Stimulated activated naive CD8-positive, alpha-beta T cell treated with anti-CD3 and anti-CD28 coated beads, Interleukin-15, amount 100 ng/mL, for 72 hours (primary cell): ENCODE measurements at regions not wholly inside any gene's neighbourhood (a gene's known extent, or its start where the extent isn't known, plus 50 kb on each side); places are given as distances from the start of the nearest gene placed in this dataset.

ENCODE experiments used
- ATAC-seq: fragments of 150-1000 bp; cut with Tn5 transposase; 2 replicates; pipeline ENCODE4 v1.10.0; 2021; ENCODE audit warnings: mild to moderate bottlenecking, moderate library complexity
- DNase-seq, 2 donors: peaks; one replicate each; pipeline ENCODE4 v3.0.0; 2021 to 2022
- H3K27ac Mint-ChIP-seq, 2 donors: one replicate each; pipeline ENCODE4 v1.8.0; 2022; ENCODE audit warnings: mild to moderate bottlenecking in 2 of 2, mixed read lengths in 2 of 2, moderate library complexity in 2 of 2
- H3K27me3 Mint-ChIP-seq: one replicate; pipeline ENCODE4 v1.8.0; 2022; ENCODE audit warnings: mixed read lengths
- H3K4me1 Mint-ChIP-seq: one replicate; pipeline ENCODE4 v1.8.0; 2022; ENCODE audit warnings: mild to moderate bottlenecking, mixed read lengths
- H3K4me3 Mint-ChIP-seq, 2 donors: one replicate each; pipeline ENCODE4 v1.8.0; 2022; ENCODE audit warnings: mild to moderate bottlenecking in 2 of 2, mixed read lengths in 2 of 2, moderate library complexity in 1 of 2
- H3K9me3 Mint-ChIP-seq, 2 donors: one replicate each; pipeline ENCODE4 v1.8.0; 2022; ENCODE audit warnings: mixed read lengths in 2 of 2

DNA sequence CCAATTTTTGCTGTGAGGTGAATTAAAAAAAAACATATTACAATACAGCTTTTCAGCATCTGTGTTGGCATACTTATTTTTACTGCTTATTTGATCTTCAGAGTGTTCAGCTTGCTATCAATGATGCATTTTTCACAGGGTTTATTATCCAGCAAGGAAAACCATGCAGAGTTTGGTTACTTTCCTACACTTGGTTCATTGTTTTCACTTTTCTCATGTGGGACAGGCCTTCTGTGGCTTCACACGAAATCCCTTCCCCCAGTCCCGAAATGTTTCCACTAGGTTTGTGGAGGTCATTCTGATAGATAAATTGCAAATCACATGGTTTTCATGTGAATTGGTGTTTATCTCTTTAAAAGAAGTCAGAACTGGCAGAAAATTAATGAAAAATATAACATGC is 205.8 kb downstream of the SPCS3 start:
- Mint-ChIP-seq H3K27me3 (peaks cover 6% of the 10 kb centered on the region), H3K27ac (no peak overlapping the region), H3K9me3 (peaks cover 6 to 8% of the 10 kb centered on the region in 2 donors)

GRCh38 chr4:176526704-176527103 is 206.9 kb downstream of the SPCS3 start:
- no peak for ATAC-seq
- H3K4me1 Mint-ChIP-seq = no peaks in the 10 kb centered on the region
- peaks cover 6% of the 10 kb centered on the region for H3K27me3 Mint-ChIP-seq

More for the DNA sequence above, 205.8 kb downstream of the SPCS3 start:
- no peak for DNase-seq
- H3K4me3 Mint-ChIP-seq = no peak overlapping the region
- no peak for ATAC-seq
- no peaks in the 10 kb centered on the region for H3K4me1 Mint-ChIP-seq

GRCh38 chr4:176529574-176529973 is 209.8 kb downstream of the SPCS3 start:
- Mint-ChIP-seq H3K4me3 (no peak overlapping the region), H3K27me3 (peaks cover 6% of the 10 kb centered on the region), H3K4me1 (no peaks in the 10 kb centered on the region), H3K27ac (no peak overlapping the region), H3K9me3 (no peaks in the 10 kb centered on the region)
- no peak for ATAC-seq
- no peak for DNase-seq

More at GRCh38 chr4:176526704-176527103, 206.9 kb downstream of the SPCS3 start:
- Mint-ChIP-seq H3K4me3 (no peak overlapping the region), H3K9me3 (peaks cover 6 to 8% of the 10 kb centered on the region in 2 donors), H3K27ac (no peak overlapping the region)
- no peak for DNase-seq

DNA sequence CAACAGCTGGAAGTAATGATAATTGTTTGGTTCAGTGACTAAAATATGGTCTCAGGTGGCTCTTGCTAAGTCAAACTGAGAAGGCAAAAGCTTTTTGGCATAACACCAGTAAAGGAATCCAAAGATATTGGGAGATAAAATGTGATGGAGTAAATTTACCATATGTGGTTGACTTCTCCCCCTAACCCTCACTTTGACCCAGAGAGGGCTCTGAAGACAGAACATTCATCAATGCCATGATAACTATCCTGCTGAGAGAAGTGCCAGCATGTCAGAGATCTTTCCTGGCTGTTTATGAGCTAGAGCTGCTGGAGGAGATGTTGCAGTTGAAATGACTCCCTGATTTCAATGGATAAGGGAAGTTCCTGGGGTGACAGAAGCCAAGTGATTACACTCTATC is 213.4 kb downstream of the SPCS3 start:
- ATAC-seq = no peak
- Mint-ChIP-seq H3K9me3 (no peaks in the 10 kb centered on the region), H3K4me3 (no peak overlapping the region), H3K27me3 (peaks cover 6% of the 10 kb centered on the region), H3K27ac (no peak overlapping the region), H3K4me1 (no peaks in the 10 kb centered on the region)
- DNase-seq = no peak

- Mint-ChIP-seq H3K27me3 (peaks cover 6% of the 10 kb centered on the region), H3K27ac (no peak overlapping the region), H3K4me1 (no peaks in the 10 kb centered on the region), H3K9me3 (no peaks in the 10 kb centered on the region), H3K4me3 (no peak overlapping the region)
- DNase-seq (no peak), ATAC-seq (no peak)
Measured at GRCh38 chr4:176534566-176534965, 214.8 kb downstream of the SPCS3 start.

DNA sequence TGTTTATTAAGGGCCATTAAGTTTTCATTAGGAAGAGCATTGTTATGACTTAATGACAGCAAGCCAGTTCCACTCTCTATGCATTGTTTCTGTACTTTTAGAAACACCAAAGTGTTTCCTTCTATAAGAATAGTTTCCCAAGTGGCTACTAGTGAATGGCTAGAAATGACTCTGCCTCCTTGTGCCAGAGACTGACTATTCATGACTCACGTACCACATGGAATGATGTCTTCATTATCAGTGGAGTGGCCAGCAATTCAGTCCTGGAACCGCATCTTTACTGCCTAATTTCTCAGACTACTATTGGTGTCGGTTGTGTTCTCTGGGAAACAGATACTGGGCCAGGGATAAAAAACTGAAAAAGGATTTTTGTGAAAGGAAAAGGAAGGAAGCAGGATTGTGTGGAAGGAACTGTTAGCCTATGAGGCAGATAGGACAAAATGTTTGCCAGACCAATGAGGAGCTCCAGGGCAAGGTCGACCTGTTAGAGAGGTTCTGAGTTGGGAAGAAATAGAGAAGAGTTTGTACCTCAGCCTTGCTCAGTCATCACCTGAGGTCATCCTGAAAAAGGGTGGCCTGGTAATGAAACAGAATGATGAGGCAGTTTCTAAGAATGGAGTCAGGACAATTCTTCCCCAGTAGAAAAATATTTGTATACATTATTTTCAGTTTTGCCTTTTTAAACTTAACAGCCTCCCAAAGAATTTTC is 218.6 kb downstream of the SPCS3 start:
- DNase-seq = no peak
- Mint-ChIP-seq H3K27me3 (no peaks in the 10 kb centered on the region), H3K4me3 (no peak overlapping the region), H3K9me3 (no peaks in the 10 kb centered on the region), H3K27ac (no peak overlapping the region), H3K4me1 (no peaks in the 10 kb centered on the region)
- ATAC-seq = no peak

- ATAC-seq (no peak), DNase-seq (no peak)
- Mint-ChIP-seq H3K27ac (no peak overlapping the region), H3K27me3 (no peaks in the 10 kb centered on the region), H3K4me1 (no peaks in the 10 kb centered on the region), H3K9me3 (no peaks in the 10 kb centered on the region), H3K4me3 (no peak overlapping the region)
Measured at GRCh38 chr4:176539091-176539784, 219.5 kb downstream of the SPCS3 start.

DNA sequence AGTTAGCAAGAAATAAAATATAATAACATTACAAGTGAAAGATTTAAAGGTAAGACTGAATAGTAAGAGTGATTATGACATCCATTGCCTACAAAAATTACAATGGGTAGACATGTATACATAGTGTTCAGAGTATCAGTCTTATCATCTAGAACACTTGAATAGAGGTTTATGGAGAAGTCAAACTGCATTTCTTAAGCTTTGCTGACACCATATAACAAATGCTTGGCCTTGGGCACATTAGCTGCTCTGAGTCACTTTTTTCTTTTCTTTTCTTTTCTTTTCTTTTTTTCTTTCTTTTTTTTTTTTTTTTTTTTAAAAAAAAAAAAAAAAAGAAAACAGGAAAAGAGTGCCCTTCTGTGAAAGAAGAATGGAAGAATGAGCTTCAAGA is 220.0 kb downstream of the SPCS3 start:
- no peak for ATAC-seq
- Mint-ChIP-seq H3K27me3 (no peaks in the 10 kb centered on the region), H3K27ac (no peak overlapping the region), H3K9me3 (no peaks in the 10 kb centered on the region), H3K4me3 (no peak overlapping the region), H3K4me1 (no peaks in the 10 kb centered on the region)
- DNase-seq = no peak

- DNase-seq = no peak
- no peak for ATAC-seq
- H3K9me3 Mint-ChIP-seq = no peaks in the 10 kb centered on the region
- H3K27me3 Mint-ChIP-seq = no peaks in the 10 kb centered on the region
- H3K4me1 Mint-ChIP-seq = no peaks in the 10 kb centered on the region
- H3K4me3 Mint-ChIP-seq = no peak overlapping the region
- no peak overlapping the region for H3K27ac Mint-ChIP-seq
Measured at GRCh38 chr4:176540814-176541213, 221.0 kb downstream of the SPCS3 start.

DNA sequence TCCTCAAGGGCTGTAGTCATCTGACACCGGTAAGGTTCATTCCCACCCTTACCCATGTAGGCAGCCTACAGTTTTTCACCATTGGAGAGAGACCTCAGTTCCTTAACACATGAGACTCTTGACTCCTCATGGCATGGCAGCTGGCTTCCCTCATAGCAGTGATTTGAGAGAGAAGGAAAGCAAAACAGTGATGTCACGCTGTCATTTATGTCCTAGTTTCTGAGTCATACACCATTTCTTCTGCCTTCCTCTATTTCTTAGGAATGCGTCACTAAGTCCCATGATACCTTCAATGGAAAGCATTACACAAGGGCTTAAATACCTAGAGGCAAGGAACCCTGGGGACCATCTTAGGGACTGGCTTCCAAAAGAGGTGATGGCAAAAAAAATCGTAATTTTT is 226.1 kb downstream of the SPCS3 start:
- ATAC-seq = no peak
- H3K27ac Mint-ChIP-seq = no peak overlapping the region
- no peak for DNase-seq
- no peaks in the 10 kb centered on the region for H3K4me1 Mint-ChIP-seq
- H3K4me3 Mint-ChIP-seq = no peak overlapping the region
- H3K27me3 Mint-ChIP-seq = no peaks in the 10 kb centered on the region
- H3K9me3 Mint-ChIP-seq = no peaks in the 10 kb centered on the region

- DNase-seq (no peak), ATAC-seq (no peak)
Measured at GRCh38 chr4:176546975-176547374, 227.2 kb downstream of the SPCS3 start.

GRCh38 chr4:176548571-176548970 is 228.8 kb downstream of the SPCS3 start:
- ATAC-seq = no peak
- H3K4me3 Mint-ChIP-seq = no peak overlapping the region
- no peak for DNase-seq
- H3K27me3 Mint-ChIP-seq = no peaks in the 10 kb centered on the region
- H3K27ac Mint-ChIP-seq = no peak overlapping the region
- no peaks in the 10 kb centered on the region for H3K4me1 Mint-ChIP-seq
- peaks cover 0 to 7% of the 10 kb centered on the region in 2 donors for H3K9me3 Mint-ChIP-seq

More at GRCh38 chr4:176546975-176547374, 227.2 kb downstream of the SPCS3 start:
- Mint-ChIP-seq H3K27me3 (no peaks in the 10 kb centered on the region), H3K9me3 (peaks cover 0 to 5% of the 10 kb centered on the region in 2 donors), H3K27ac (no peak overlapping the region), H3K4me3 (no peak overlapping the region), H3K4me1 (no peaks in the 10 kb centered on the region)

DNA sequence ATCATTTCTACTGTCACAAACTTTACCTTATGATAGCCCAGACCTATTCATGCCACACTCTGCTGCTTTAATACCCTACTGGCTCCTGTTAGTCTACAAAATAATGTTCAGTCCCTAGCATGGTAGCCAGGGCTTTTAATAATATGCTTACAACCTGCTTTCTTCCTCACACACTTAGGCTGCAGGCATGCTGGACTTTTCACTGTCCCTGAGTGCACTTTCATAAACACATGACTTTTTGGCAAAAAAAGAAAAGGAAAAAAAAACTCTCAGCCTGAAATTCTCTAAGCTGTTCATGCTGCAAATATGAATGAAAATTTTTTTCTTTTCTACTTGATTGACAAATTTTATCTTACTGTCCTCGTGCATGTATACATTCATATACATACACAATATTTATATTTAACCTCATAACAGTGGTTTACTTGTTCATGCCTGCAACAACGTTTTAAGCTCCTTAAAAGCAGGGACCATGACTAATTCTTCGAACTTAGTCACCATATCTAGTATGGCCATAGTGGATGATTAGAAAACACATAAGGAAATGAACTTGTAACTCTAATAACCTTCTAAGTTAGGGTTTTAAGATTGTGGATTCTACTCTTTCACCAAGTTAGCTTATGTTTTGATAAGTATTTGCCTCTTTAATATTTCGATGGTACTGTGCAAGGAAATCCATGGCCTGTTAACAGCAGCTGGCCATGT is 229.5 kb downstream of the SPCS3 start:
- H3K27ac Mint-ChIP-seq = no peak overlapping the region
- H3K4me1 Mint-ChIP-seq = no peaks in the 10 kb centered on the region
- no peaks in the 10 kb centered on the region for H3K27me3 Mint-ChIP-seq
- no peak for ATAC-seq
- H3K9me3 Mint-ChIP-seq = peaks cover 0 to 7% of the 10 kb centered on the region in 2 donors
- no peak overlapping the region for H3K4me3 Mint-ChIP-seq
- DNase-seq = no peak

- Mint-ChIP-seq H3K27me3 (no peaks in the 10 kb centered on the region), H3K27ac (no peak overlapping the region), H3K9me3 (peaks cover 0 to 7% of the 10 kb centered on the region in 2 donors), H3K4me3 (no peak overlapping the region), H3K4me1 (no peaks in the 10 kb centered on the region)
- DNase-seq (no peak), ATAC-seq (no peak)
Measured at GRCh38 chr4:176558661-176559060, 234.1 kb downstream of the VEGFC start.

GRCh38 chr4:176561368-176561767 is 231.4 kb downstream of the VEGFC start:
- Mint-ChIP-seq H3K4me3 (no peak overlapping the region), H3K27ac (no peak overlapping the region), H3K9me3 (peaks cover 0 to 7% of the 10 kb centered on the region in 2 donors), H3K4me1 (no peaks in the 10 kb centered on the region), H3K27me3 (no peaks in the 10 kb centered on the region)
- DNase-seq = no peak
- ATAC-seq = no peak

DNA sequence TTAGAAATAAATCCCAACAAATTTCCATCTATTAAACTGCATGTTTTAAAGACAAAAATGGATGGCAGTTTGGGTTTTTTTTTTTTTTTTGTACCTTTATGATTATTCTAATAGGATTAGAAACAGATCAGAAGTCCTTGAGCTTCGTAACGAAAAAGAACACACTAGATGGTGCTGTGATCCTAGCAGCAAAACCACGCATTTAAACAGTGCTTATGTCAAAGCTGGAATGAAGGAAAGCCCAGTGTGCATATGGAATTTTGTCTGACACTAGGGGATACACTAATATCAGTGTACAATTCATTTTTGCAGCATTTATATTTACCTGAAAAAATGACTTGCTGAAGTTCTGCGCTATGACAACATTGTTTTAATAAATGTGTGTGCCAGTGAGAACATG is 229.1 kb downstream of the VEGFC start:
- ATAC-seq (no peak), DNase-seq (no peak)
- peaks cover 0 to 7% of the 10 kb centered on the region in 2 donors for H3K9me3 Mint-ChIP-seq
- no peaks in the 10 kb centered on the region for H3K27me3 Mint-ChIP-seq
- H3K27ac Mint-ChIP-seq = no peak overlapping the region
- no peaks in the 10 kb centered on the region for H3K4me1 Mint-ChIP-seq
- no peak overlapping the region for H3K4me3 Mint-ChIP-seq
